ENCODE measurements at regions not wholly inside any gene's neighbourhood (a gene's known extent, or its start where the extent isn't known, plus 50 kb on each side); places are given as distances from the start of the nearest gene placed in this dataset.

GRCh38 chrX:150036181-150036580 is 97.9 kb upstream of the EOLA2 start:
- TF ChIP-seq, protein P1, sequence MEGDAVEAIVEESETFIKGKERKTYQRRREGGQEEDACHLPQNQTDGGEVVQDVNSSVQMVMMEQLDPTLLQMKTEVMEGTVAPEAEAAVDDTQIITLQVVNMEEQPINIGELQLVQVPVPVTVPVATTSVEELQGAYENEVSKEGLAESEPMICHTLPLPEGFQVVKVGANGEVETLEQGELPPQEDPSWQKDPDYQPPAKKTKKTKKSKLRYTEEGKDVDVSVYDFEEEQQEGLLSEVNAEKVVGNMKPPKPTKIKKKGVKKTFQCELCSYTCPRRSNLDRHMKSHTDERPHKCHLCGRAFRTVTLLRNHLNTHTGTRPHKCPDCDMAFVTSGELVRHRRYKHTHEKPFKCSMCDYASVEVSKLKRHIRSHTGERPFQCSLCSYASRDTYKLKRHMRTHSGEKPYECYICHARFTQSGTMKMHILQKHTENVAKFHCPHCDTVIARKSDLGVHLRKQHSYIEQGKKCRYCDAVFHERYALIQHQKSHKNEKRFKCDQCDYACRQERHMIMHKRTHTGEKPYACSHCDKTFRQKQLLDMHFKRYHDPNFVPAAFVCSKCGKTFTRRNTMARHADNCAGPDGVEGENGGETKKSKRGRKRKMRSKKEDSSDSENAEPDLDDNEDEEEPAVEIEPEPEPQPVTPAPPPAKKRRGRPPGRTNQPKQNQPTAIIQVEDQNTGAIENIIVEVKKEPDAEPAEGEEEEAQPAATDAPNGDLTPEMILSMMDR (IDR thresholded peaks at IDR 0.05; ENCODE audit: control insufficient read depth, insufficient read depth, low read depth, low read length, missing control alignments): no peak
- H3K4me3 ChIP-seq (ENCODE audit: control insufficient read depth, low read depth, low read length): no peak overlapping the region
- no peak for DNase-seq (ENCODE audit: low read depth)

DNA sequence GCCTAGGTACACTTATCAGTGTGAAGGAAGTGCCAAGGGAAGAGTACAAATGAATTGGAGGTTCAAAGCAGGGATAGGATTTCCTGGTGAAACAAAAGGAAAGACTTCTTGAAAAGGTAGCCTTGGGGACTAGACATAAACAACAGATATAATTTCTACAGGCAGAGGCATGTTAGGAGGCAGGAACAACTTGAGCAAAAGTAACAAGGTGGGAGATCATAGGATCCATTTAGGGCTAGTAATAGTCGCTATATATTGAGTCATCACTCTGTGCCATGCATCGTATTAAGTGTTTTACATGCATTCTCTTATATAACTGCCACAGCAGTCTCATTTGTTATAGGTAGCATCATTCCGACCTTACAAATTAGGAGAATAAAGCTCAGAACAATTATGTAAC is 98.3 kb upstream of the EOLA2 start:
- TF ChIP-seq, protein P1 (IDR thresholded peaks at IDR 0.05; ENCODE audit: control insufficient read depth, insufficient read depth, low read depth, low read length, missing control alignments): no peak
- DNase-seq (ENCODE audit: low read depth): no peak
- H3K4me3 ChIP-seq (ENCODE audit: control insufficient read depth, low read depth, low read length): no peak overlapping the region

- TF ChIP-seq, protein P1 (IDR thresholded peaks at IDR 0.05; ENCODE audit: control insufficient read depth, insufficient read depth, low read depth, low read length, missing control alignments): no peak
- no peak for DNase-seq (ENCODE audit: low read depth)
- H3K4me3 ChIP-seq (ENCODE audit: control insufficient read depth, low read depth, low read length): no peak overlapping the region
Measured at GRCh38 chrX:150037041-150037440, 98.8 kb upstream of the EOLA2 start.

DNA sequence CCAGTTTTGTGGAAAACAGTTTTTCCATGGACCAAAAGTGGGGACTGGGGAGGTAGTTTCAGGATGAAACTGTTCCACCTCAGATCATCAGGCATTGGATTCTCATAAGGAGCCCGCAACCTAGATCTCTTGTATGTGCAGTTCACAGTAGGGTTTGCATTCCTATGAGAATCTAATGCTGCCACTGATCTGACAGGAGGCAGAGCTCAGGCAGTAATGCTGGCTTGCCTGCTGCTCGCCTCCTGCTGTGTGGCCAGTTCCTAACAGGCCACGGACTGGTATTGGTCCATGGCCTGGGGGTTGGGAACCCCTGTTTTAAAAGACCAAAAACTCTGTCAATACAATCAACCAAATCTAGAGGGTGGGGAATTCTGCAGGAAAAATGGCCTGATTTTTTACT is 100.0 kb upstream of the EOLA2 start:
- TF ChIP-seq, protein P1 (IDR thresholded peaks at IDR 0.05; ENCODE audit: control insufficient read depth, insufficient read depth, low read depth, low read length, missing control alignments): no peak
- DNase-seq (ENCODE audit: low read depth): no peak
- H3K4me3 ChIP-seq (ENCODE audit: control insufficient read depth, low read depth, low read length): no peak overlapping the region

DNA sequence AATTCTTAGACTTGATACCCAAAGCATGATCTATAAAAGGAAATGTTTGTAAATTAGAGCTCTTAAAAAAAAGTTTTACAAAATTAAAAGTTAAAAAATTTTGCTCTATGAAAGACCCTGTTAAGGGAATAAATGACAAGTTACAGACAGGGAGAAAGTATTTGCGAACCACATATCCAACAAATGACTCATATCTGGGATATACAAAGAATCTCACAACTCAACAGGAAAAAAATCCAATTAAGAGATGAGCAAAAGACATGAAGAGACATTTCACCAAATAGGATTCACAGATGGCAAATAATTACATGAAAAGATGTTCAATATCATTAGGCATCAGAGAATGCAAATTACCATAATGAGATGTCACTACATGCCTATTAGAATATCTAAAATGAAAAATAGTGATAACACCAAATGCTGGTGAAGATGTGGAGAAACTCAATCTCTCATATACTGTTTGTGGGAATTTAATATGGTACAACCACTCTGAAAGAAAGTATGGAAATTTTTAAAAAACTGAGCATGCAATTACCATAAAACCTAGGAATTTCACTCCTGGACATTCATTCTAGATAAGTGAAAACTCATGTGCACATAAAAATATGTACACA is 100.8 kb upstream of the EOLA2 start:
- H3K4me3 ChIP-seq (ENCODE audit: control insufficient read depth, low read depth, low read length): no peak overlapping the region
- DNase-seq (ENCODE audit: low read depth): no peak
- TF ChIP-seq, protein P1 (IDR thresholded peaks at IDR 0.05; ENCODE audit: control insufficient read depth, insufficient read depth, low read depth, low read length, missing control alignments): no peak

DNA sequence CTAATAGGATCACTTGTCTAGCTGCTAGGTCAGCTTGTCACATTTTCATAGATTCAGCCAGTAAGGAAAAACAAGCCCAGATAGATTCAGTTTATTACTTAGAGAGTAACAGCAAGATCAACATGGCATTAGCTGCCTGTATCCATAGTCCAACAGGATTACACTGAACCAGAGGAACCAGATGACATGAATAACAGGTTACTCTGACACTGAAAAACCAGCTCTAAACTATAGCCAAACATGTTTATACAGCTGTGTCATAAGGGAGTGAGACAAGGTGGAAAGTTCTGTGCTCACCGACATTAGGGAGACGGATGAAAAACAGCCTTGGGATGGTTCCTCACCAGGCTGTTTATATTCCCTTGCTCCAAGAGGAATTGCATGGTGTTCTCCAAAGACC is 102.9 kb upstream of the EOLA2 start:
- H3K4me3 ChIP-seq (ENCODE audit: control insufficient read depth, low read depth, low read length): no peak overlapping the region
- DNase-seq (ENCODE audit: low read depth): no peak
- TF ChIP-seq, protein P1 (IDR thresholded peaks at IDR 0.05; ENCODE audit: control insufficient read depth, insufficient read depth, low read depth, low read length, missing control alignments): no peak

DNA sequence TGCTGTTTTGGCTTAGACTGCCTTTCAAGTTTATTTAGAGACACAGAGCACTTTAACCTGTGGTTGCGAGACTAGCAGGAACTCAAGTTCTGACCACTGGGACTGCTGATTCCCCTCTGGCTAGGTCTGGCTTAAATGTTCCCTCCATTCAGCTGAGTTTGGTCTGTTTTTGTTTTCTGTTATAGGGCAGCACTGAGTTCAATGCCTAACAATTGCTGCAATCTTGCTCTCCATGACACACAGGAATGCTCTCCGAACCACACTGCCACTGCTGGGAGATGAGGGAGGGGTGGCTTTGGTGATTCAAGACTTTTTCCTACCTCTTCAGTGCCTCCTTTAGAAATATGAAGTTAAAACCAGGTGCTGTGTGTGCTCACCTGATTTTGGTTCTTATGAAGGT is 106.3 kb upstream of the EOLA2 start:
- TF ChIP-seq, protein P1 (IDR thresholded peaks at IDR 0.05; ENCODE audit: control insufficient read depth, insufficient read depth, low read depth, low read length, missing control alignments): no peak
- DNase-seq (ENCODE audit: low read depth): no peak
- H3K4me3 ChIP-seq (ENCODE audit: control insufficient read depth, low read depth, low read length): no peak overlapping the region

Measured in AG09309 (cell line).